OCI-LY1 (cell line): ENCODE measurements at regions not wholly inside any gene's neighbourhood (a gene's known extent, or its start where the extent isn't known, plus 50 kb on each side); places are given as distances from the start of the nearest gene placed in this dataset.

Source experiments
- H2AFZ ChIP-seq: fragments of 200-600 bp; sonication (generic), shearing (Covaris generic); 2 replicates; pipeline ENCODE4 v1.6.0; 2014; ENCODE audit warnings: antibody characterized with exemption, mild to moderate bottlenecking, low read length
- H3F3A ChIP-seq: fragments of 200-600 bp; sonication (generic), shearing (Covaris generic); 2 replicates; pipeline ENCODE4 v1.6.0; 2014; ENCODE audit warnings: mild to moderate bottlenecking, antibody characterized with exemption, low read length, moderate library complexity; ENCODE audit not compliant: insufficient read depth
- H3K27ac ChIP-seq: fragments of 200-600 bp; sonication (generic); 2 replicates; pipeline ENCODE4 v1.5.1; 2014; ENCODE audit warnings: low read length, mixed run types, mild to moderate bottlenecking, low read depth; ENCODE audit not compliant: poor library complexity, severe bottlenecking
- H3K27me3 ChIP-seq: fragments of 200-600 bp; sonication (generic); 2 replicates; pipeline ENCODE4 v1.6.0; 2014; ENCODE audit warnings: antibody characterized with exemption, mild to moderate bottlenecking, low read length, moderate library complexity; ENCODE audit not compliant: insufficient read depth
- H3K36me3 ChIP-seq: fragments of 200-600 bp; sonication (generic); 2 replicates; pipeline ENCODE4 v1.6.1; 2014; ENCODE audit warnings: mild to moderate bottlenecking, antibody characterized with exemption, low read length, moderate library complexity, mixed read lengths; ENCODE audit not compliant: insufficient read depth
- H3K4me1 ChIP-seq: fragments of 200-600 bp; sonication (generic); 2 replicates; pipeline ENCODE4 v1.5.1; 2014; ENCODE audit warnings: mild to moderate bottlenecking, low read length, moderate library complexity; ENCODE audit not compliant: insufficient read depth, severe bottlenecking
- H3K4me2 ChIP-seq: fragments of 200-600 bp; sonication (generic), shearing (Covaris generic); 2 replicates; pipeline ENCODE4 v1.6.1; 2014; ENCODE audit warnings: low read length
- H3K4me3 ChIP-seq: fragments of 200-600 bp; sonication (generic); 2 replicates; pipeline ENCODE4 v1.5.1; 2014; ENCODE audit warnings: low read length, low read depth, mild to moderate bottlenecking, mixed read lengths; ENCODE audit not compliant: poor library complexity, severe bottlenecking
- H3K79me2 ChIP-seq: fragments of 200-600 bp; shearing (Covaris generic); 2 replicates; pipeline ENCODE4 v1.6.1; 2016; ENCODE audit warnings: mixed run types, low read length, mixed read lengths; ENCODE audit not compliant: insufficient read depth
- H3K9ac ChIP-seq: fragments of 200-600 bp; sonication (generic), shearing (Covaris generic); 2 replicates; pipeline ENCODE4 v1.6.1; 2014; ENCODE audit warnings: mild to moderate bottlenecking, low read length, mixed read lengths
- H3K9me2 ChIP-seq: fragments of 200-600 bp; sonication (generic), shearing (Covaris generic); 2 replicates; pipeline ENCODE4 v1.6.1; 2014; ENCODE audit warnings: low read depth, mild to moderate bottlenecking, low read length, mixed read lengths
- H3K9me3 ChIP-seq: fragments of 200-600 bp; shearing (Covaris generic); 2 replicates; pipeline ENCODE4 v1.6.1; 2014; ENCODE audit warnings: low read length, mixed read lengths
- H4K20me1 ChIP-seq: fragments of 200-600 bp; sonication (generic), shearing (Covaris generic); 2 replicates; pipeline ENCODE4 v1.6.0; 2016; ENCODE audit warnings: mild to moderate bottlenecking, low read length; ENCODE audit not compliant: insufficient read depth
- EZH2 ChIP-seq: fragments of 200-600 bp; sonication (generic), shearing (Covaris generic); IDR thresholded peaks from 2 replicates; pipeline ENCODE4 v1.8.0; 2017; ENCODE audit warnings: borderline replicate concordance, mixed run types, mild to moderate bottlenecking, antibody characterized with exemption, low read length, moderate library complexity, mixed read lengths
- TF ChIP-seq, protein P1 (sequence below): fragments of 200-600 bp; sonication (generic), shearing (Covaris generic); IDR thresholded peaks from 2 replicates; pipeline ENCODE4 v1.5.1; 2017; ENCODE audit warnings: mild to moderate bottlenecking, antibody characterized with exemption, low read length, moderate library complexity, mixed read lengths

DNA sequence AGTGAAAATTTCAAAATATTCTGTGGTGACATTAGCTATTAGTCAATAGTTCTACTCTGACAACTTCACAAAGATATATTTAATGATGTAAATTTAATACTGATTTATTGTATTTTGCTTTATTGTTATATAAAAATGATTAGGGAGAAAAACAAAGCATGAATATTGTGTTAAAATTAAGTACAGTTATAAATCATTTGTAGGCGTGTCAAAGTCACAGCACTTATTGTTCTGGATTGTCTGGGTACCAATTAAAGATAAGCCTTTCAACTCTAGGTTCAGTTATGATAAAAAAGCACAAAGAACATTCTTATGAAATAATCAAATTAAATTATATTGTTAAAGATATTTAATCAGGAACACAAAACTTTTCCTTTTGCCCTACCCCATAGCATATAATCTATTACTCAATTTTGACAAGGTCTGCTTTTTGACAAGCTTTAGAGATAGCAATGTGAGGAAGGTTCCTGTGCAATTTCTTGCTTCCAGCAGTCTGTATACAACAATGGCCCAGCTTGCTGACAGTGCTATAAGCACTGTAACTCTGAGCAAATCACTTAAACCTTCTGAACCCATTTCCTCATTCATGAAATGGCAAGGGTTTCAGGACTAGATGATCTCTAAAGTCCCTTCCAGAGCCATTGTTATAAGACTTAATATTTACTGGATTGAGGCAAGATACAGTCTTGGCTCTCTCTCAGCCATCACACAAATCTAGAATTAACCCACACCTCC lies 910.3 kb upstream of the LCORL start:
- Histone ChIP-seq H3K4me2 (no peak overlapping the region), H3K27ac (no peak overlapping the region), H3K4me1 (no peaks in the 10 kb centered on the region), H3K79me2 (no peaks in the 10 kb centered on the region), H2AFZ (no peak overlapping the region), H3K27me3 (no peaks in the 10 kb centered on the region), H3K9ac (no peak overlapping the region), H3K36me3 (no peaks in the 10 kb centered on the region), H3K9me2 (no peaks in the 10 kb centered on the region), H3K9me3 (no peaks in the 10 kb centered on the region), H3F3A (no peaks in the 10 kb centered on the region), H3K4me3 (no peak overlapping the region), H4K20me1 (no peaks in the 10 kb centered on the region)
- TF ChIP-seq EZH2, result no peak
- TF ChIP-seq, protein P1, sequence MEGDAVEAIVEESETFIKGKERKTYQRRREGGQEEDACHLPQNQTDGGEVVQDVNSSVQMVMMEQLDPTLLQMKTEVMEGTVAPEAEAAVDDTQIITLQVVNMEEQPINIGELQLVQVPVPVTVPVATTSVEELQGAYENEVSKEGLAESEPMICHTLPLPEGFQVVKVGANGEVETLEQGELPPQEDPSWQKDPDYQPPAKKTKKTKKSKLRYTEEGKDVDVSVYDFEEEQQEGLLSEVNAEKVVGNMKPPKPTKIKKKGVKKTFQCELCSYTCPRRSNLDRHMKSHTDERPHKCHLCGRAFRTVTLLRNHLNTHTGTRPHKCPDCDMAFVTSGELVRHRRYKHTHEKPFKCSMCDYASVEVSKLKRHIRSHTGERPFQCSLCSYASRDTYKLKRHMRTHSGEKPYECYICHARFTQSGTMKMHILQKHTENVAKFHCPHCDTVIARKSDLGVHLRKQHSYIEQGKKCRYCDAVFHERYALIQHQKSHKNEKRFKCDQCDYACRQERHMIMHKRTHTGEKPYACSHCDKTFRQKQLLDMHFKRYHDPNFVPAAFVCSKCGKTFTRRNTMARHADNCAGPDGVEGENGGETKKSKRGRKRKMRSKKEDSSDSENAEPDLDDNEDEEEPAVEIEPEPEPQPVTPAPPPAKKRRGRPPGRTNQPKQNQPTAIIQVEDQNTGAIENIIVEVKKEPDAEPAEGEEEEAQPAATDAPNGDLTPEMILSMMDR, result no peak

DNA sequence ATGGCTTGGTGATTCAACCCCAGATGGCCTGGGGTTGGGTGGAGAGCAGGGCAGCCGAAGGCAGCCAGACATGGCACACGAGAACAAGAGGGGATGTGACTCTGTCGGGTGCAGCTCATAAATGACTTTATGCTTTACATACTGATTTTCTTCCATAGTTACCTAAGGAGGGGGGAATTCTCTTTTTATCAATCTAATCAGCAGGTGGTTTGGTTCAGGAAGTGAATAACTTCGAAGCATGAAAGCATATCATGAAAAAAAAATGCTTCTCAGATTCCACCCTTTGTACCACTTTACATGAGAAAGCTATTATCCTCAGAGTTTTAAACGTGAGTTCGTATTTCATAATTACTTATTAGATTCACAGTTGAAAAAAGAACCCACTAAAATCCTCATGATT lies 908.9 kb upstream of the LCORL start:
- Histone ChIP-seq H3K4me2 (no peak overlapping the region), H3K9me2 (no peaks in the 10 kb centered on the region), H3K9ac (no peak overlapping the region), H3K4me3 (no peak overlapping the region), H4K20me1 (no peaks in the 10 kb centered on the region), H3K27me3 (no peaks in the 10 kb centered on the region), H3K36me3 (no peaks in the 10 kb centered on the region), H3K79me2 (no peaks in the 10 kb centered on the region), H3F3A (no peaks in the 10 kb centered on the region), H3K4me1 (no peaks in the 10 kb centered on the region), H2AFZ (no peak overlapping the region), H3K27ac (no peak overlapping the region), H3K9me3 (no peaks in the 10 kb centered on the region)
- no peak for TF ChIP-seq EZH2
- TF ChIP-seq, protein P1, result no peak

DNA sequence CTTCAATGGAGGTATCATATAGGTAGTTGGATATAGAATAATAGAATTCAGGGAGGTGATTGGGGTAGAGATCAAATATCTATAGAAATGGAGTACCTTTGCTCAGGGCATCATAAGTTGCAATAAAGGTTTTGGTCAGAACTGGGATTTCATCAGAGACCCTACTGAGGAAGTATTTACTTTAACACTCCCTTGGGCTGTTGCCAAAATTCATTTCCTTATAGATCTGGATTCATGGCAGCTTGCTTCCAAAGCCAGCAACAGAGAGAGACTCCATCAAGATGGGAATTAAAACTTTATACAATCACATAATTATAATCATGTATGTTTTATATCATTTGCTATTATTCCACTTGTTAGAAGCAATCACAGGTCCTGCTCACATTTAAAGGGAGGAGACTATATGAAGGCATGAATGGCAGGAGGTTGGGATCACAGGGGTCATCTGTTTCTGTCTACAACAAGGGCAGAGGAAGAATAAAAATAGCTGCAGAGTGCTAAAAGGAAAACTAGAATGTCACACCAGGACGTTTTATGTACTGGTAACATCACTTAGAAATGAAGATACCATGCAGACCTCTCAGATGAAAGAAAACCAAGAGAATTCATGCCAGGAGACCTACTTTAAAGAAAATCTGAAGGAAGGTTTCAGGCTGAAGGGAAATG lies 902.1 kb upstream of the LCORL start:
- no peaks in the 10 kb centered on the region for H3K4me1 ChIP-seq
- H3K27me3 ChIP-seq, result no peaks in the 10 kb centered on the region
- no peaks in the 10 kb centered on the region for H3F3A ChIP-seq
- H3K4me3 ChIP-seq, result no peak overlapping the region
- H3K4me2 ChIP-seq, result no peak overlapping the region
- H3K9me3 ChIP-seq, result no peaks in the 10 kb centered on the region
- no peak overlapping the region for H3K27ac ChIP-seq
- TF ChIP-seq, protein P1, result no peak
- TF ChIP-seq EZH2, result no peak
- no peaks in the 10 kb centered on the region for H3K36me3 ChIP-seq
- H3K9me2 ChIP-seq, result no peaks in the 10 kb centered on the region
- no peak overlapping the region for H2AFZ ChIP-seq
- no peak overlapping the region for H3K9ac ChIP-seq
- no peaks in the 10 kb centered on the region for H3K79me2 ChIP-seq
- no peaks in the 10 kb centered on the region for H4K20me1 ChIP-seq
